Transverse colon (tissue), 3 donors: ENCODE measurements at regions not wholly inside any gene's neighbourhood (a gene's known extent, or its start where the extent isn't known, plus 50 kb on each side); places are given as distances from the start of the nearest gene placed in this dataset.

Experiments used
- EP300 ChIP-seq: sonication (generic); formaldehyde crosslinking; IDR thresholded peaks from one replicate; pipeline ENCODE4 v1.6.1; 2017; ENCODE audit warnings: antibody characterized with exemption, low read depth
- TF ChIP-seq, protein P1 (sequence below), 5 experiments: fragments of 200-600 bp in 3 of 5; fragments of 450-650 bp in 2 of 5; sonication (generic) in 3 of 5; IDR thresholded peaks; 1 replicate in 2 of 5; 2 replicates in 3 of 5; pipeline ENCODE4 v1.5.1; 2016 to 2017; ENCODE audit warnings: antibody characterized with exemption in 5 of 5, inconsistent platforms in 3 of 5, mild to moderate bottlenecking in 2 of 5, moderate library complexity in 1 of 5

DNA sequence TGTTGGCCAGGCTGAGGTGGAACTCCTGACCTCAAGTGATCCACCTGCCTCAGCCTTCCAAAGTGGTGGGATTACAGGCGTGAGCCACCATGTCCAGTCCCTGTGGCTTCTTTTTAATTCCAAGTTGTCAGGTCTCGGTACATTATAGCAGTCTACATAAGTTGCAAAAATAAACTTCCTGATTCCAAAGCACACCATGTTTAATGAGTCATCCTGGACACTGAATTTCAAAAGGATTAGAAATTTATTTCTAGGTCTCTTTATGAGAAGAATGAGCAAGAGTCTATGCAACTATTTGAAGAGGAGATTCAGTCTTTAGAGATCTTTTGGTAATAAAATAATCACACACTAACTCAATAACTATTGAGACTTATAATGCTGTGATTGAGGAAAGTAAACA lies 63.9 kb upstream of the MCHR2 start:
- TF ChIP-seq, protein P1, sequence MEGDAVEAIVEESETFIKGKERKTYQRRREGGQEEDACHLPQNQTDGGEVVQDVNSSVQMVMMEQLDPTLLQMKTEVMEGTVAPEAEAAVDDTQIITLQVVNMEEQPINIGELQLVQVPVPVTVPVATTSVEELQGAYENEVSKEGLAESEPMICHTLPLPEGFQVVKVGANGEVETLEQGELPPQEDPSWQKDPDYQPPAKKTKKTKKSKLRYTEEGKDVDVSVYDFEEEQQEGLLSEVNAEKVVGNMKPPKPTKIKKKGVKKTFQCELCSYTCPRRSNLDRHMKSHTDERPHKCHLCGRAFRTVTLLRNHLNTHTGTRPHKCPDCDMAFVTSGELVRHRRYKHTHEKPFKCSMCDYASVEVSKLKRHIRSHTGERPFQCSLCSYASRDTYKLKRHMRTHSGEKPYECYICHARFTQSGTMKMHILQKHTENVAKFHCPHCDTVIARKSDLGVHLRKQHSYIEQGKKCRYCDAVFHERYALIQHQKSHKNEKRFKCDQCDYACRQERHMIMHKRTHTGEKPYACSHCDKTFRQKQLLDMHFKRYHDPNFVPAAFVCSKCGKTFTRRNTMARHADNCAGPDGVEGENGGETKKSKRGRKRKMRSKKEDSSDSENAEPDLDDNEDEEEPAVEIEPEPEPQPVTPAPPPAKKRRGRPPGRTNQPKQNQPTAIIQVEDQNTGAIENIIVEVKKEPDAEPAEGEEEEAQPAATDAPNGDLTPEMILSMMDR (IDR thresholded peaks at IDR 0.05), result no peak
- no peak for TF ChIP-seq EP300
